Left ventricle myocardium superior (tissue), 1 donor: ENCODE measurements at regions not wholly inside any gene's neighbourhood (a gene's known extent, or its start where the extent isn't known, plus 50 kb on each side); places are given as distances from the start of the nearest gene placed in this dataset.
"Not testable (repeated sequence)": the region's sequence is repeated elsewhere in the genome, so short reads cannot be mapped to it uniquely, and the experiment has no call there.

Source experiments
- ATAC-seq: fragments of 200-7000 bp; cut with Tn5 transposase; one replicate; pipeline ENCODE4 v1.9.1; 2020; ENCODE audit warnings: mild to moderate bottlenecking, moderate library complexity
- DNase-seq: peaks from one replicate; pipeline ENCODE4 v3.0.0-alpha.2; 2020
- intact Hi-C: fragments of 100-400 bp; cut with micrococcal nuclease; formaldehyde crosslinking; loops from one replicate; pipeline ENCODE4 v1.11.0; 2022
- donor health status: DM: no; HTN: yes; CAD: no; lungs with severe emphysema.

DNA sequence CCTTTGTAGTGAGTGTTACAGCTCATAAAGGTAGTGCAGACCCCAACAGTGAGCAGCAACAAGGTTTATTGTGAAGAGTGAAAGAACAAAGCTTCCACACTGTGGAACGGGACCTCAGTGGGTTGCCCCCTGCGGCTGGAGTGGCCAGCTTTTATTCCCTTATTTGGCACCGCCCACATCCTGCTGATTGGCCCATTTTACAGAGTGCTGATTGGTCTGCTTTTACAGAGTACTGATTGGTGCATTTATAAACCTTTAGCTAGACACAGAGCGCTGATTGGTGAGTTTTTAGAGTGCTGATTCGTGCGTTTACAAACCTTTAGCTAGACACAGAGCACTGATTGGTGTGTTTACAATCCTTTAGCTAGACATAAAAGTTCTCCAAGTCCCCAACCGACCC, 763.9 kb upstream of the TMEFF2 start:
- ATAC-seq, DNase-seq, intact Hi-C loops: not testable (repeated sequence)

DNA sequence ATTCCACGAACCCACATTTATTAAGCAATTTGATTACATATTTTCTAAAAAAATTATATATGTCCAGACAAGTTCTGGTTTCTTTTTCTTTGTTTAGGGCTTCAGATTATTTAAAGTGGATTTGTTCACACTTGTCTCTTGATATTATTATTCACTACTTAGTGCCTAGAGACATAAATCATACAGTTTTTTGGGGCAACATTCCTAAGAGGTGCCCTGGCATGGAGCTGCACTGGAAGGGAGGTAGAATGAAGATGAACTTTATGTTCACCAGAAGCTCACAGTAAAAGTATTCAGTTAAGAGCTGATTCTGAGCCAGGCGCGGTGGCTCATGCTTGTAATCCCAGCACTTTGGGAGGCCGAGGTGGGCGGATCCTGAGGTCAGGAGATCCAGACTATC, 762.7 kb upstream of the TMEFF2 start:
- intact Hi-C loops: no loop called here
- DNase-seq: no peak
- ATAC-seq: no peak

DNA sequence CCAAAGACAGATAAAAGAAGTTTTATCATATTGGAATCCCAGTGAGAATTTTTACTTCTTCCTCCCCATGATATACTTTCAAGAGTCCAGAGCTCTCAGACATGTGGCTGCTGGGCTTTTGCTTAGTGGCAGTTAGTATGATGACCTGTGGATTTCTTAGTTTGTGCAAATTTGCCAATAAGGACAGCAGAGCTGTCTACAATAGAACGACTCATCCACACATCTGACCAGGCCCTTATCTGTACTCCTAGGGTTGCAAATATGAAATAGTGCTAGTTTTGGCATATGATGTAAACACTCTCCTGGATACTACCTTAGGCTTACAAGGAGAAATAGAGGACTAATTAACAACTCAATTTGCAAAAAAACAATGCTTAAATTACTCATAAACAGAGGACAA, 758.4 kb upstream of the TMEFF2 start:
- ATAC-seq (no peak), DNase-seq (no peak)
- intact Hi-C loops: no loop called here

DNA sequence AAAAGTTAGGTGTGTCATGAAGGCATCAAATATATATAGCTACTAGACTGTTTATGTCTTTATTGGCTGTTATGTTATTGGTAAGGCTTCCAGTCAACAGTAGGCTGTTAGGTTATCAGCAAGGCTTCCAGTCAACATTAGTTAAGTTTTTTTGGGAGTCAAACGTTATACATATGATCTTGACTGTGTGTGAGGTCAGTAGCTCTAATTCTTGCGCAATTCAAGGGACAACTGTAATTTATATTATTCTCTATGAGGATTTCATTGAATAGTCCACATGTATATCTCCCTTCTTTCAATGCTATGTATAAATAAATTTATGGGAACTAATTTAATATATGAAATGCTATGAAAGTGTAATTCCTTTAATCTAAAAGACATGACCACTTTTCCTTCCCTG, 757.5 kb upstream of the TMEFF2 start:
- ATAC-seq (no peak), DNase-seq (no peak)
- intact Hi-C loops: no loop called here

DNA sequence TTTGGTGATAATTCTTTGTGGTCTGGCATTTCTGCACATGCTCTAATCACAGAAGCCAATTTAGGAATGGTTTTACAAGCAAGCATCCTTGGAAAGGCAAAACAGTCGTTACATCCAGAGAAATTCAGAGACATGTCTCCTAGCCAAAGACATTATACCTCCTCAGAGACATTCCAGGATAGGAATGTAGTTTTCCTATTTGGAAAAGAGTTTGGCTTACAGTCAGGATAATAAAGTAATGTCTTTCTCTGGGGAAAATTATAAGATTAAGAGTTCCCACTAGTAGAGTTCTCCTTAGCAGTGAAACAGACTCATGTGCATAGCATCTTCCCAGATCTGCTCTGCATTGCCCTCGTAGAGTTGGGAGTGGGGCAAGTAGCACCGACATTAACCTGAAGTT, 753.6 kb upstream of the TMEFF2 start:
- intact Hi-C loops: no loop called here
- DNase-seq (no peak), ATAC-seq (no peak)

GRCh38 chr2:192947352-192947751, 752.6 kb upstream of the TMEFF2 start:
- ATAC-seq: no peak
- DNase-seq: no peak
- intact Hi-C loops: no loop called here

GRCh38 chr2:192940767-192941166, 746.0 kb upstream of the TMEFF2 start:
- ATAC-seq: no peak
- intact Hi-C loops: no loop called here

DNA sequence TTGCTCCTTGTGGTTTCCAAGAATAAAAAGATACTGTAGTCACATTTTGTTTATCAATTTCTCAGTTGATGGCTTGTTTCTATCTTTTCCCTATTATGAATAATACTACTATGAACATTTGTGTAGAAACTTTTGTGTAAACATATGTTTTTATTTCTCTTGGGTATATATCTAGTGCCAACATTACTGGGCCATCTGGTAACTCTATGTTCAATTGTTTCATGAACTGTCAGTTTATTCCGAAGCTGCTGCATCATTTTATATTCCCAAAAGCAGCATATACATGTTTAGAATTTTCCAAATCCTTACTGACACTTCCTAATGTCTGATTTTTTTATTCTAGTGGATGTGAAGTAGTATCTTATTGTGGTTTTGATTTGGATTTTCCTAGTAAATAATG, 737.6 kb upstream of the TMEFF2 start:
- intact Hi-C loops: no loop called here
- ATAC-seq: no peak

More at GRCh38 chr2:192940767-192941166, 746.0 kb upstream of the TMEFF2 start:
- DNase-seq: no peak

DNA sequence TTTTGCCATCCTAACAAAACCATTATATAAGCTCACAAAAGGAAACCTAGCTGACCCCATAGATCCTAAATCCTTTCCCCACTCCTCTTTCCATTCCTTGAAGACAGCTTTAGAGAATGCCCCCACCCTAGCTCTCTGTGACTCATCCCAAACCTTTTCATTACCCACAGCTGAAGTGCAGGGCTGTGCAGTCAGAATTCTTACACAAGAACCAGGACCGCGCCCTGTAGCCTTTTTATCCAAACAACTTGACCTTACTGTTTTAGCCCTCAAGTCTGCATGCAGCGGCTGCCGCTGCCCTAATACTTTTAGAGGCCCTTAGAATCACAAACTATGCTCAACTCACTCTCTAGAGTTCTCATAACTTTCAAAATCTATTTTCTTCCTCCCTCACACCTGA, 726.9 kb upstream of the TMEFF2 start:
- DNase-seq, intact Hi-C loops, ATAC-seq: not testable (repeated sequence)

More for the DNA sequence above, 737.6 kb upstream of the TMEFF2 start:
- DNase-seq: no peak

- no peak for ATAC-seq
- no peak for DNase-seq
- intact Hi-C loops: no loop called here
Measured at GRCh38 chr2:192901446-192901845, 706.7 kb upstream of the TMEFF2 start.

DNA sequence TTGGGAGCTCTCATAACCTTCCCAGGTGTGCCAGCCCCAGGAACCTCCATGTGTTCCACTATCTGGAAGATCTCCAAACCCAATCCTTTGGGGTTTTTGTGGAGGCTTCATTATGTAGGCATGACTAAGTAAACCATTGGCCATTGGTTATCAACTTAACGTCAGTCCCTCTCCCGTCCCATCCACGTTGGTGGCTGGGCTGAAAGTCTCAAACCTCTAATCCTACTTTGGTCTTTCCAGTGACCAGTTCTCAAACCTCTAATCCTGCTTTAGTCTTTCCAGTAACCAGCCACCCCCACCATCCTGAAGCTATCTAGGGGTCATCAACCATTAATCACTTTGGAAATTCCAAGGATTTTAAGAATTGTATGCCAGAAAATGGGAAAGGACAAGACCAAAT, 704.7 kb upstream of the TMEFF2 start:
- ATAC-seq (no peak), DNase-seq (no peak)
- intact Hi-C loops: no loop called here

- intact Hi-C loops, ATAC-seq, DNase-seq: not testable (repeated sequence)
Measured at GRCh38 chr2:192893976-192894375, 699.2 kb upstream of the TMEFF2 start.

DNA sequence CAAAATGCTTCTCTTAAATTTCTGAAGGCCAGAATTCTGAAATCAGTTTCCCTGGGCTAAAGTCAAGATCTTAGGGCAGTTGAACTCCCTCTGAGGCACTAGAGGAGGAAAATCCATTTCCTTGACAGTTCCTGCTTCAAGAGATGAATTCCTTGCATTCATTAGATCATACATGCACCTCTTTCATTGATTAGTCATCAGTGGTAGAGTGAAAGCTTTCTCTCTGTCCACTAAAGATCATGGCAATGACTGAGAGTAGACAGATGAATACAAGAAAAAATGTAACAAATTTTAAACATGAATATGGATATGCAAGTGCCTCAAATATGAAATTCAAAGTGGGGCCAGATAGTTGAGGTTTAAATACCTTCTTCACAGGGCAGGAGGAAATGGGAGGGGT, 693.4 kb upstream of the TMEFF2 start:
- intact Hi-C loops: no loop called here
- DNase-seq (no peak), ATAC-seq (no peak)

- no peak for DNase-seq
- ATAC-seq: no peak
- intact Hi-C loops: no loop called here
Measured at GRCh38 chr2:192887337-192887736, 692.6 kb upstream of the TMEFF2 start.

DNA sequence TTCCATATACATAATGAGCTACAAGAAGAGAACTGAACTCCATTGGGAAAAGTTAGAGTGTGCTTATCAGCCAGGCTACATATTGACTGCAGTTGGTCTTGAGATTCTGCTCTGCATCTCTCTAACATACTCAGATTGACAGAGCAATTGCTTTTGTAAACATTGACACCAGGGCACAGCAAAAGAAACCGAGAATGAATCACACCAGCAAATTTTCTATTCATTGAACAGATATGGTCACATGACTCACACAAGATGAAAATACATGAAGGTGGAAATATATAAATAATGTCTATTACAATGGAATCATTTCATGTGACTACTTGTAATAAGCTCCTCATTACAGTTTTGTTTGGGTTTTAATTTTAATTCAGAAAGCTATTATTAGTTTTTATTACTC, 691.9 kb upstream of the TMEFF2 start:
- DNase-seq: no peak
- no peak for ATAC-seq

GRCh38 chr2:192885569-192886160, 690.9 kb upstream of the TMEFF2 start:
- intact Hi-C loops: no loop called here
- no peak for ATAC-seq
- no peak for DNase-seq

More for the DNA sequence above, 691.9 kb upstream of the TMEFF2 start:
- intact Hi-C loops: no loop called here

- intact Hi-C loops: loop anchor here (5.0 kb wide), 1 partner anchor 300 kb away; no protein-coding TSS in a partner anchor
- ATAC-seq: no peak
- no peak for DNase-seq
Measured at GRCh38 chr2:192877159-192877558, 682.4 kb upstream of the TMEFF2 start.

- DNase-seq (no peak), ATAC-seq (no peak)
- intact Hi-C loops: loop anchor here (5.0 kb wide), 1 partner anchor 299 kb away; no protein-coding TSS in a partner anchor
Measured at GRCh38 chr2:192876698-192877097, 682.0 kb upstream of the TMEFF2 start.

- no peak for DNase-seq
- intact Hi-C loops: no loop called here
- no peak for ATAC-seq
Measured at GRCh38 chr2:192854706-192855105, 660.0 kb upstream of the TMEFF2 start.

GRCh38 chr2:192854031-192854430, 659.3 kb upstream of the TMEFF2 start:
- intact Hi-C loops: no loop called here
- ATAC-seq (no peak), DNase-seq (no peak)

DNA sequence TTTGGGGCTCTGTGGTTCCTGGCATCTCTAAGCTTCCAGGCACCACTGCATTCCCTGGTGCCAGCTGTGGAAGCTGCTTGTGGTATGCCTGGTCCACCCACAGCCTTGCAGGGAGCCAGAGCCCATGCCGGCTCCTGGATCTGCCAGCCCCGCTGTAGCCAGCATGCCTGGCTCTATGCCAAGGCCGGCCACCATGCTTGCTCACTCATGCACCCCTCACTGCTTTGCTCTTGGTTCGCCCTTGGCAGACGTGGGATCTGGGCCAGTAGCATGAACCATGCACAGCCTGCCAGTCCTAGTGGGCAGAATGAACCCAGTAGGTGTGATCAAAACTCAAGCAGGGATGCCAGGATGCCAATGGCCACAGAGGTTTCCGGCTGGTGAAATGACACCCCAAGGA, 634.2 kb upstream of the TMEFF2 start:
- DNase-seq (peak; percentile 24), ATAC-seq (no peak)
- intact Hi-C loops: no loop called here

GRCh38 chr2:192828175-192828574, 633.4 kb upstream of the TMEFF2 start:
- ATAC-seq: no peak
- intact Hi-C loops: no loop called here
- no peak for DNase-seq
